RPMI8226 (cell line): ENCODE measurements at regions not wholly inside any gene's neighbourhood (a gene's known extent, or its start where the extent isn't known, plus 50 kb on each side); places are given as distances from the start of the nearest gene placed in this dataset.

ENCODE experiments used
- DNase-seq: peaks from one replicate; pipeline ENCODE4 v3.0.0-alpha.2; 2015

DNA sequence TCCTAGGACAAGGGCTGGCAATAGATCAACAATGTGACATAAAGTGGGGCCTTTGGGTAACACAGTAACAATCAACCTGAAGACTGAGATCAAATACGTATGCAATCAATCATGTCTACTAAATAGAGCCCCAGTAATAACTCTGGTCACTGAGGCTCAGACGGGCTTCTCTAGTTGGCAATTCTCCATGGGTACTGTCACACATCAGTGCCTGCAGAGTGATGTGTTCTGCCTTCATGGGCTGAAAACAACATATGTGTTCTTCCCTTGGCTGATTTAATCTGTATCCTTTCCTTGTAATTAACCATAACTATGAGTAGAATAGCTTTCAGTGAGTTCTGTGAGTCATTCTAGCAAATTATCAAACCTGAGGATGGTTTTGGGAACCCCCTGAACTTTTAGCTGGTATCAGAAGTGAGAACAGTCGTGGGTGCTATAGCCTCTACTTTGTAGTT lies 113.6 kb downstream of the TMCO5A start:
- no peak for DNase-seq

DNA sequence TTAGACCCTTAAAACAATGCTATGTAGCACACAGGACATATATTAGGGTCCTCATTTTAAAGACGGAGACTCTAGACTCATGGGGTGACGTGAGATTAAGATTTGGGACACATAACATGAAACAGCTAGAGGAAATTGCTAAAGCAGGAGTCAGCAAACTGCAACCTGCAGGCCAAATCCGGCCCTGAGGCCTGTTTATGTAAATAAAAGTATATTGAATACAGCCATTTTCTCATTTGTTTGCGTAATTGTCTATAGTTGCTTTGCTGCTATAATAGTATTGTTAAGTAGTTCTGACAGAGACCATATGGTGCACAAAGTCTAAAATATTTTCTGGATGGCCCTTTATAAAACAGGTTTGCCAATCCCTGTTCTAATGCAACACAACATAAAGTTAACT lies 115.5 kb downstream of the TMCO5A start:
- no peak for DNase-seq

DNA sequence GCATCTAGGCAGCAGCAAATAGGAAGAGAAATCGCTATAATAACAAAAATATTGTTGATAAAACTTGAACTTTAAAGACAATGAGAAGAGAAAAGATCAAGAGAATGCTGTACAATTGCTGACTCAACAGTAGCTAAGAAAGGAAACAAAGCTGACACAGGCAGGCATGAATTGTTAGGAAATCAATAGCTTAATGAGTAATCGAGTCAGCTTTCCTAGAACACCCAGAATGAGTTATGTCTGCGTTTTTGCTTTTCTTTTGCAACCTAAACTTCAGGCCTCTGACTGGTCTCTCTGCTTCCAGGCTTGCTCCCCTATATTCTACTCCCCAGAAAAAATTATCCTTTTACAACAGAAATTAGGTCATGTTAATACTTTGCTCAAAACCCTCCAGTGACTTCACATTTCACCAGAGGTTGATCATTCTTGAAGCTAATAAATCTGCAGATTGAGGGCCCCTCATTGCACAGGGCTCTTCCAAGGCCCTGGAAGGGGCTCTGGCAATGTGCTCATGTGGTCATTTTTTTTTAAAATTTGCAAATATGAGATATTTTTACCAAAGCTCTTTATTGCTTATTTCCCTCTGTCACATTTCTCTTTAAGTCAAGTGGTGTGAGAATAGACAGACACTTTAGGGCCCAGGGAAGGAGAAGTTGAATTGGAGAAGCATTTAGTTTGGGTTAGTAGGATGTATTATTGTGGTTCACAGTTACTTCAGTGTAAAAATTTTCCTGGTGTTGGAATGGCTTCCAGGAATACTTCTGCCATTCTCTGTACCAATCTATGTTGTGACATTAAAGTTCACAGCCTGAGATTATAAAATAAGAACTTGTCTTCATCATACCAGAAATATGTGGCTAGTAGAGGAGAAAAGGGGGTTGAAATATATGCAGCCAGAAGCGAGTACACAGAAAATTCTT lies 116.3 kb downstream of the TMCO5A start:
- DNase-seq: no peak

DNA sequence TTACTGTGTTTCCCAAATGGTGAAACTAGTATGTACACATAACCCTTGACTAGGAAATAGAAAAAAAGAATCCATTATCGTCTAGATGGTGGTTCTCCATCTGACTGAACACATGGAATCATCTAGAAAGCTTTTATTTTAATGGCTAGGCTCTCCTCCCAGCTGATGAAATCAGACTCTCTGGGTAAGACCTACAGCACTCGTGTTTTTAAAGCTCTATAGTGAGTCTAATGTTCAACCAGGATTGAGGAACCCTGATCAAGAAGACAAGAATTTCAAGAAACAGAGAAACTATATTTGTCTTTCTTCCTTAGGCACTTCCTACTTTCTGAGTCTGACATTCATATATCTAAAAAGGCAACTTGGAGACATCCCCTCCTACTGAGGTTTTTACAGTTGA lies 118.8 kb downstream of the TMCO5A start:
- DNase-seq: no peak

DNA sequence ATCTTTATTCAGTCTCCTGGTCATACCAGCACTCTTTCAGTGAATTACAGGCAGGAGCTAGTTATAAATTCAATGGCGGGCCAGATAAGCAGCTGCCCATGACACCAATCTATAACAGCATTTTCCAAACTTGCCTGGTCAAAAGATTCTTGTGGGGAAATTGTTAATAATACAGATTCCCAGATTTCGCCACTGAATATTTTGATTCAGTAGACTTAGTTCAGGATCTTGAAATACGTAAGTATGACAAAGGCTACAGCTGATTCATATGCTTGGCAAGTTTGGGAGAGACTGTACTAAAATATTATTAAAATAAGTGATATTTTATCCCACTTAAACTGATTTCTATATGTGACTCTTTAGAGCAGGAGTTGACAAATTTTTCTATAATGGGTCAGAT lies 119.3 kb downstream of the TMCO5A start:
- no peak for DNase-seq

DNA sequence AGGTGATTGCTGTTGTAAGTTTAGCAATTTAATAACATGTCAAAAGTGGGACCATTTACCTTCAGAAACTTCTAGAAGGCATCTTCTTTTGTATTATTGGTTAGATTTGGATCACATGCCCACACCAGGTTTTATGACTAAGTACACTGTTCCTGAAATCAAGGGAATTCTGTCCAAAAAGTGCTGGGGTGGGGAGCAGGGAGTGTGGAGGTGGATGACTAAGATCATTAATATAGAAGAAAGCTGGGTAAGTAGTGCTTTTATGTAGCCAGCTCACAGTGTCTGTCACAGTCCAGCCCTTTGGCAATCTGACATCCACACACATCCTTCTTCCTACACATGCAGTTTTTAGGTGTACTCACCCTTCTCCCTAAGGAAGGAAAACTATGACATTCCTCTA lies 120.0 kb downstream of the TMCO5A start:
- DNase-seq: no peak

DNA sequence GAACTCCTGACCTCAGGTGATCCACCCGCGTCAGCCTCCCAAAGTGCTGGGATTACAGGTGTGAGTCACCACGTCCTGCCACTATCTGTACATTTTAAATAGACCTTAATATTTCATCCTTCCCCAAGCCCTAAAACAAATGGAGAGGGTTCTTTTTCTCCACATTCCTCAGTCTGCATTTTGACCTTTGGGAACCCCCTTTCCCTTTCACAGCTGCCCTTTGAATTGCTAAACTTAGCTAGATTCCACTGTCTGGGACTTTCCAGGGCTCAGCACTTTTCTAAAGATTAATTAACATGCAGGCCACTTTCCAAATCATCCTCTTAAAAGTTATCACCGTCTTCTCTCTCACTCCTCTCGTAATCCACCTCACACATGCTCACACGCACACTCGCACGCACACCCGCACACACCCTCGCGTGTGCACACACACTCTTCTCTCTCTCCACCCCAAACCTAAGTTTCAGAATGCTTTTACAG lies 124.2 kb downstream of the TMCO5A start:
- no peak for DNase-seq

DNA sequence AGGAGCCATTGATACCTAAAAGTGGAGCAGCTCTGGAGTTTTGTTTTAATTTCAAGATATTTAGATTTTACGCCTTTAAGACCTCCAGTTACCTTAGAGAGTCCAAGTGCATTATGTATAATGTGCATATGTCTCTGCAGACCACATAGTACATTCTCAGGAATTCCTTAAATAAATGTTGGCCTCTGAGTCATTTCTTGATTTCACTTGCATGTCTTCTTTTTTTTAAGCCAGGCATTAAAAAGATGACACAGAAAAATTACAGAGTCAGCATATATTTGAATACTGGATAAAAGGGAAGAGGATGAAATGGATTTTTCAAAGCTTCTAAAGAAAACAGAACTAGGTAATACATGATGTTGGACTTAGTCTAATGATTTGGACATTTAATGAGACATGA lies 125.2 kb downstream of the TMCO5A start:
- no peak for DNase-seq

DNA sequence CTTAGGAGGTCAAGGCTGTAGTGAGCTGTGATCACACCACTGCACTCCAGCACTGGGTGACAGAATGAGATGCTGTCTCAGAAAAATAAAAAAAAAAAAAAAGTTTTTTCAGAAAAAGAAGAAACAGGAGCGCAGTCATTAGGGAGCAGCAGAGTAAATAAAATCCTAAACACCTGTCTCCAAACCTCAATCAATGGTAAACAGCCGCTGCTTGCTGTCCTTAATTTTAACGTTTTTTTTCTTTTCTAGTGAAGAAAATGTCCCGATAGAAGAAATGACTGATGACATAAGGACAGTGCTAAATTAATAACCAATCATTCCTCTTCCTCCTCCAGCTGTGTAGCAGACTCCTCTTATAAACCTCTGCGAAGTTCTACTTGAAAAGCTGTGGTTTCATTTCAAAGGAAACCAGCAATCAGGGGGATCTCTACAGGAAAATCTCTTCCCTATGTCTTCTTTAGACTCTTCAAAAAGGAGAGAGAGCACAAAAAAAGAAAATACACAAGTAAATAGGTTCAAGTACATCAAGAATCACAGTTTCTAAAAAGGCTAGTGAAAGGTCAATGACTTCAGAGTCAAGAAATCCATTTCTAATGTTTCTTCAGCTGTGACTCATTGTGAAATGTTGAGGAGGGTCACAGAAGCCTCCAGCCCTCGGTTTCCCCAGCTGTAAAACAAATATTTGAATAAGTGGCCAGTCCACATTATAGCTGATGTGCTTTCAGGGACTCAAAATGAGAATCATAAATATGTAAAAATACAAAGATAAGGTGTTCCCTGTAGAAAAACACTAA lies 127.6 kb downstream of the TMCO5A start:
- no peak for DNase-seq

DNA sequence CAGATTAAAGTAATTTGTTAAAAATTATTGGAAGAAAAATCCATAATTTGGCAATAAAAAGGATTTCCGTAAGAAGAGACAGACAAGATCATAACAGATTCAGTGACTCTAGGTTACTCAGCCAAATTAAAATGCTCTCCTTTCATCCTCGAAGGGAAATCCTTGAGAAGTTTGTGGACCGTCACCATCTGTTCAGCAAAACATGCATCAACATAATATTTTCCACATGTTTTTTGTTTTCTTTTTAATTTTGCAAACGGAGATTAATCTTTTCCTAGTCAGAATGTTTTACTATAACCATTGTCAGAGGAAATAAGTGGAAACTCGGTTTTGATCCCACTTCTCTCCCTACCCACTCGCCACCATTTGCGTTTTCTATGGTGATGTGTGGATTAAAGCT lies 128.3 kb downstream of the TMCO5A start:
- DNase-seq: no peak

DNA sequence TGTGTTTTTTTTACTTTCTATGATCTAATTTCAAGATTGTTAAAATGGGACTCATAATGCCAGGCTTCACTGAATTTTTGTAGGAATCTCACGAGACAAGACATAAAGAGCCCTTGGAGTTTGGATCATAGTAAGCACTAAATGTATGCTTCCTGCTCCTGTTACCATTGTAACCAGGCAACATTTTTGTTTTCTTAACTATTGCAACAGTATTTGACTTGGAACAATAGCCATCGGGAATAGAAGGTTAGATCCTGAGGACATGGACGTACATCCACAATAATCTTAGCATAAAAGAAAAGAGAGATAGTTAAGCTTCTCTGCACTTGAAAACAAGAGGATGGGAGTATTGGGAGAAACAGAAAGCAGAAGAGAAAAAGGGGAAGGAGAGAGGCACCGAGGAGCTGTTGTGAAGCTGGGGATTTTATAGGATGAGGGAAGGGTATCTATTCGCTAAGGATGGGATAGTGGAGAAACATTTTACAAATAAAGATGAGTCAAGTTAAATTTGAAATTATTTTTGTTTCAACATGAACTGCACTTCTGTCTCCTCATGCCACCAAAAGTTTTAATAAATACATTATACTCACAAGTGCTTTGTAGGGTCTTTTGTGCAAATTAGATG lies 131.4 kb downstream of the TMCO5A start:
- no peak for DNase-seq

DNA sequence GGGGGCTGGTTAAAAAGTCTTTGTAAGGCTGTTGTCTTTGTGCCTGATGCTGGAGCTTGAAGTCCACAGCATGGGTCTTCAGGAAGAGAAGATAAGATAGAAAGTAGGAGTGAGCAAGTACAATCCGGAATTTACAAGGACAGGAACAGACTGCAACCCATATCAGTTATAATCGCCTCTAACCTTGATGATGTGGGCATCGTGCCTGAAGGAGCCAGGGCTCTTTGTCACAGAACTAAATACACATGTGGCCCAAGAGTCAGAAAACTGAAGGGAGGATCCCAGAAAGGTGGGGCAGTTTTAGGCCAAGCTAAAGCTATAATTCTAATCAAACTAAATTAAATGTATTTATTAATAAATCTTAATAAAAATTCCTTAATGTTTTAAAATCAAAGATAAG lies 132.2 kb downstream of the TMCO5A start:
- no peak for DNase-seq

DNA sequence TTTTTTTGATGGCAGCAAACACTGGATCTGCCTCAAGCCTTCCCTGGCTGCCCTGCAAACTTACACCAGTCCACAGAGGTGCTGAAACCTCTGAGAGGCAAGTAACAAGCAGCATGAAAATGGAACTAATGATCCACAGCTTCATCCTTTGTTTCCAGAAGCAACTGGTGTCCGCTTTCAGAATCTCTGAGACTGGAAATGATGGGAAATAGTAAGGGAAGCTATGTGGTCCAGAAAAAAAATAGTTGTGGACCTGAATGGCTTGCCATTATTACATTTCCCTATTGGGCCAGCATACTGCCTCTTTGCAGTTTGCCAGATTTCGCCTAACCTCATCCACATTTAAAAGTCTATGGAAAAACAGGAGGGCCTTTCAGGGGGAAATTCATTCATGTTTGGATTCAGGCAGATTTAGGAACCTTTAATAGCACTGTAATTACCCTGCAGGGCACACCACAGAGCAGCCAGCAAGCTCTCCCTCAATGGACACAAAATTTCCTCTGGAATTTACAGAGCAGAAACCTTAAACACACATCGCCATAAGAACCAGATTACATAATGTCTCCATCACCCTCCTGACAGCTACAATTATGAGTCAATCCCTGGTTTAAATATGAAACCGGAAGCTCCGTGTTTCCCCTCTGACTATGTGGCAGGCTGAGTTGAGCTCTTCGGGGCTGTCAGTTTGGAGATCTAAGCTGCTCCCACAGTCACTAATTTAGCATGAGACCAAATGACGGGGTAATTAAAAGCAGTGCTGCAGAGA lies 134.4 kb downstream of the TMCO5A start:
- peak; percentile 55 for DNase-seq

DNA sequence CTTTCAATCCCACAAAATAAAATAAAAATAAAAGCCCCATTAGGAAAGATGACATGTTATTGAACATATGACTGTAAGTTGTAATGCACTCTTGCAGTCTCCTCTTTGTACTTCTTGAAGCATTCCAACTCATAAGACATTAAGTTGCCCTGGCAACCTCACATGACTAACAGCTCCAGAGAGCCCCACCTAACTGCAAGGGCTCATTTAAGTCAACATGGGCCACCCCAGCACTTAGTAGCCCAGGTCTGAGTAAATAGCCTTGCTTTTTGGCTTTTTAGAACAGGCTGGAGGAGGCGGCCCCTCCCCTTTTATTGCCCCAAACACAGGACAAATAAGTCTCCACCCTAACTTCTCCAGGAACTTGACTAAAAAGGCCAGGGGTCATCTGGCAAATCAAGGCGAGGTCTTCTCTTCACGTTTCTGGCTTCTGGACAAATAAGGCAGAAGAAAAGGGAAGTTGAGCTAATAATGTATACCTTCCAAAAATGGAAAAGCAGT lies 135.1 kb downstream of the TMCO5A start:
- DNase-seq: peak; percentile 46

DNA sequence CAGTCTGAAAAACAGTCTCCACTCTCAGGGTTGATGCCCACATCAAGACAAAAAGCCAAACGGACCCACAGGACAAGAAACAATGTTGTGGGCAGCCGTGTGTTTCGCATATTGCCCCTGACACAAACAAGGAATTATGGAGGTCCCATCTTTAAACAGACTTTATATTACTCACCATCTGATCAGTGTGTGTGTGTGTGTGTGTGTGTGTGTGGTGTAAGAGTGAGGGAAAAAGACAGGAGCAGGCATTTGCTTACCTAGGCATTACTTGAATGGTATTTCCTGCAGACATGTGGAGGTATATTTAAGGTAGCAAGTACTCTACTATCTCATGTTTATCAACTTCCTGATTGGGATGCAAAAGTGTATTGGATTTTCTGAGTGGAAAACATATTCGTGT lies 136.3 kb downstream of the TMCO5A start:
- no peak for DNase-seq

DNA sequence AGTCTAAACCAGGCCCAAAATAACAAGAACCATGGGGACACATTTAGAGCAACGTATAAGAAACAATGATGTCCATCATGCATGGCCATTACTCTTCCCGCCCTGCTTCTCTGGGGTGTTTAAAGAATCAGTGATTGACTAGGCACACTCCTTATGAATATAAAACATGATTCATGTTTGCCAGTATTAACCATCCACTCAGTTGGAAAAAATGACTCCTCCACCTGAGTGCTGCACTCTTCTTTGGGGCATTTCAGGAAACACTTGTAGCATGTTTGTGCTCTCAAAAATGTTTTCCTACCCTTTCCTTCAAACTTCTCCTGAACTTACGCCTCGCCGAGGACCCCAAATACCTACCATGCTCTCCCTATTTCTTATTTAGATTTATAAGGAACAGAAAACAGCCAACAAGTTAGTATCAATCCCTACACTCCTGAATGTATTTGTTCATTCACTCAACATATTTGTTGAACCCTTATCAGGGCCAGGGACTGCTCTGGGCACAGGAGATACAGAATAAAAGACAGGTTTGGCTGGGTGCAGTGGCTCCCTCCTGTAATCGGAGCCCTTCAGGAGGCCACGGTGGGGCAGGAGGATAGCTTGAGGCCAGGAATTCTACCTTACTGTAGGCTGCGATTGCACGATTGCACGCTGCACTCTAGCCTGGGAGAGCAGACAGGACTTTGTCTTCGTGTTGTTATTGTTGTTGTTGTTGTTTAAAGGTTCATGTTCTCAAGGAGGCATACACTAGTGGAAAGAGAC lies 137.0 kb downstream of the TMCO5A start:
- no peak for DNase-seq

DNA sequence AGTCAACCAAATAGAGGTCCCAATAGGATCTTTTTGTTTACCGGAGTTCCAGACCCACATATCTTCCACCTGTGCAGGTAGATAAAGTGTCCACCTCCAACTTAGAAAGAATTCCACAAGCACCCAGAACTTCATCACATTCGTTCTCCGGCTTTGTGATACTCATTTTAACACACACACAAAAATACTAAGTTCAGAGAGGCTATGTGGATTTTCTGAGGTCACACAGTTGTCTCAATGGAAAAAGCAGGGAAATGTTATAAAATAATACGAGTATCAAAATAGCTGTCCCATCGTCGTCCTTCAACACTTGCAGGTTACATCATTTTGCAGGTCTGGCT lies 137.5 kb downstream of the TMCO5A start:
- DNase-seq: no peak

DNA sequence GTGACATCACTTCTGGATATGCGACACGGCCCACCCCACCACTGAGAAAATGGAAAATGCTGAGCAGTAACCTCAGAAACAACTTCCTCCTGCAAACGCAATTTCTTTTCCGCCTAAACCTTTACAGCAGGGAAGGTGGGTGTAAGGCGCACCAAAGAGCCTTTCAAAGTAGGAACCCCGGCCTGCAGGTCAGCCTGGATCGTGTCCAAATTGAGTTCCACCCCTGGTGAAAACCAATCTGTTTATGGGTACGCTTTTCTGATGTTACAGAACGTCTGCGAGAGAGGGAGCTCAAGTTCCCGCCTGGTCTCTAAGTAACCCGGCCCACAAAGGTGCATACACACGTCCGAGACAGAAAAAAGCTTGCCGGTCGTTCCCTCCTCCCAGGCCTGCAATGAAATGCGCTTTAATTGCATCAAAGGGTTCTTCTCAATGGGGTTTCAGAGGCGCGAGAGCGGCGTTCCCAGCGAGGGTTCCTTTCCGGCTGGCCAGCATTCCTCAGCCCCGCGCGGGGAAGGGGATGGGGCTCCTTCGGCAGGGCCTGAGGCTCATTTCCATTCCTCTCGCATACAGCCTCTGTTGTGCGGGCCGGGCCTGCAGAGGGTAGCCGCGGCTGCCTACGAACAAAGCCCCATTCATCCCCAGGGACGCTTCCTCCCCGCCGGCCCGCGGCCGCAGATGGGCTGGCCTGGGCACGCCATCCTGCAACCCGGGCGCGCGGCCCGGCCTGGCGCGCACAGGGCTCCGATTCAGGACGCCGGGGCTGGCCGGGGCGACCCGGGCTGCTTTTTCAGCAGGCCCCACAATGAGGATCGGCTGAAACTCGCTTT lies 138.1 kb downstream of the TMCO5A start:
- DNase-seq: peak; percentile 91

DNA sequence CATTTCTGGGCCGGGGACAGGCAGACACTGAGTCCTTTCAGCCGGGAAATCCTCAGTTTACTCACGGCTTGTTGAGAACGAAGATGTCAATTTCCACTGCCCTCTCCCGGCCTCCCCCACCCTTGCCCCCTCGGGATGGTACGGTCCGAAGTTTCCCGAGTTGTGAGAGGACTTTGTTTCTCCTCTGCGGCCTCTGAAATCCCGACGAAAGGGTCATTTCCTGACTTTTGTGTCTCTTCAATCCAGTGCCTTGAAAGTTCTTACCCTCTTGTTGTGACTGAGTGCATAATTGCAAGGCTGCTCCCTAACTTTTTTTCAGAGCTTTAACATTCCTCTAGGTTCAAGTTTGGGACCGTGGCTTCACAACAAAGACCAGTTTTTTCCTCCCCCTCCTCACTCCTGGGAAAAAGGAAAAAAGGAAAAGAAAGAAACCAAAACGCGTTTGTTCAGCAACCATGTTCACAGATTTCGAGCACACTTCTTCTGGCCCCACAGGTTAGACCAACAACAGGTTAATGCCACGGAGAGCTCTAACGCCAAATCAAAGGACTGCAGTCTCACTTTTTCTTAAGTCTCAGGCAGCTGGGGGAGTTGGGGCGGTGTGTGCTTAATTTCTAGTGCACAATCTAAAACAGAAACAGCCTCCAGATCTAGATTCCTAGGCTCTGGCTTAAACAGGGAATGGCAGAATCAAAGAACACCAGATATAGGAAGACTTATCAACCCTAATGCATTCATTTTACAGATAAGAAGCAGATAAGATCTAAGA lies 138.9 kb downstream of the TMCO5A start:
- peak; percentile 32 for DNase-seq

DNA sequence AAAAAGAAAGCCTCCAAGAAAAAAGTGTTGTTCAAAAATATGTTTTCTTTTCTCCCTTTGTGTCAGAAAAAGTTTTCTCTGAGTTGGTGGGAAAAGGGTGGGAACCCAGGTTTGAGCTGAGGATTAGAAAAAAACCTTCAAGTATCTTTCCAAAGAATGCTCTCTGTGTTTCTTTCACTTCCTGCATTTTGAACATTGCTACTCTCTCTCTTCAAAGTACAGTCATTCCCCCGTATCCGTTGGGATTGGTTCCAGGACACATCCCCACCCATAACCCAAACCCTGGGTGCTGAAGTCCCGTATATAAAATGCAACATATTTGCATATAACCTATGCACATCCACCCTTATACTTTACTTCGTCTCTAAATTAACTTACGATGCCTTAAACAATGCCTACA lies 139.6 kb downstream of the TMCO5A start:
- no peak for DNase-seq
